IPS-11a (cell line): ENCODE measurements at regions not wholly inside any gene's neighbourhood (a gene's known extent, or its start where the extent isn't known, plus 50 kb on each side); places are given as distances from the start of the nearest gene placed in this dataset.

ENCODE experiments used
- H3K4me3 ChIP-seq: one replicate; pipeline ENCODE4 v1.5.1; 2013; ENCODE audit warnings: low read depth, low read length, control low read depth

DNA sequence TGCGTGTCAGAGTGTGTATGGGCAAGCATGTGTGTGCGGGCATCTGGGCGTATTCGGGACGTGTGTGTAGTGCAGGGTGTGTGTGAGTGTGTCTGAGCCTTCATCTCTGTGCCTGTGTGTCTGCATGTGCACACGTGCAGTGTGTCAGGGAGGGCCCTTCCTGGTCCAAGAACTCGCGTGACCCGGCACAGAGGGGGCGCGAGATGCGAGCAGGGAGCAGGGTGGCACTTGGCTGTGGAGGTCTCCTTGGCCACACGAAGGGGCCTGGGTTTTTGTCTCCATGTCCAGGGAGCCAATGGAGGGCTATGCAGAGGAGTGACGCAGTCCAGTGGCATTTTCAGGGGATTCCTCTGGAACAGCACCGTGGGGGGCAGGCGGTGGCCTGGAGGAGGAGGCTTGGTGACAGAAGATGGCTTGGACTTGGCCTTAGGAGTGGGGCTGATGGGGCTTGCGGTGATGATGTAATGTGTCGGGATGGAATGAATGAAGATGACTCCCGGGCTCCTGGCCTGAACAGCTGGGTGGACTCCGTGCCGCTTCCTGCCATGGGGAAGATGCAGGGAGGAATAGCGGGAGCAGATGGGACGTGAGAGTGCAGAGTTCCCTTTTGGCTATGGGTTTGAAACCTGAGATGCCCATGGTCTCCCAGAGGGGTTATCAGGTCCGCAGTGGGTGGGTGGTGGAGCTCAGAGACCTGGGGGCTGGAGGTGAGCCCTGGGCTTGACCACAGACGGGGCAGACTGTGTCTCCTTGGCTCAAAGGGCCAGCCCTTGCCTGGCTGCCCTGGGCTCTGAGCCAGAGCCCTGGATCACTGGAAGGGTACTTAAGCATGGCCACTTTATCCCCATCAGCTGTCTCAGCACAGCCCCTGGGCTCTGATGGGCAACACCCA, 208.3 kb downstream of the PHETA1 start:
- no peak overlapping the region for H3K4me3 ChIP-seq

DNA sequence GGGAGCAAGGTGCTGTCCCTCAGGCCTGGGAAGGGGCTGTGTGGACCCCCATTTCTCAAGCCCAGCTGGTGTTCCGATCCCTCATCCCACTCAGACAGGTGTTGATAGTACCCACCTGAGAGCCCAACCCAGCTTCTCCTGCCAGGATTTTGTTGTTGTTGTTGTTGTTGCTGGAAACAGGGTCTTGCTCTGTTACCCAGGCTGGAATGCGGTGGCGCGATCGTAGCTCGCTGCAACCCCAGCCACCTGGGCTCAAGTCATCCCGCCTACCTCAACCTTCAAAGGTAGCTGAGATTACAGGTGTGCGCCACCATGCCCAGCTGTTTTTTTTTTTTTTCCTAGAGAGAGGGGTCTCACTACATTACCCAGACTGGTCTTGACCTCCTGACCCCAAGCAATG, 209.9 kb downstream of the PHETA1 start:
- H3K4me3 ChIP-seq = no peak overlapping the region

DNA sequence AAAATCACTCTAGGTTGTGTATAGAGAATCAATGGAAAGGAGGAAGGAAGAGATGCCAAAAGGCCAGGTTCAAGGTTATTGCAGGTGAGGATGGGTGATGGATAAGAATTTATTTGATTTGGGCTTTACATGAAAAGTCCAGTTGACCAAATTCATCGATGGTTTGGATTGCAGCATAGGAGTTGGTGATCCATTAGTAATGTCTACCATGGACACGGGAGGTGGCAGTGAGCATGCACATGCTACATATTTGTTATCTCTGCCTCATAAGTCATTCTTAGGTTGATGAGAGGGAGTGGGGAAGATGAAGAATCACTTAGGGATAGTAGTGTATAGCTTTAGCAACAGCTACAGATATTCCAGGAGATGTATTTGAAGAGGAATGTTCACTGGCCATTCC, 211.4 kb downstream of the PHETA1 start:
- no peak overlapping the region for H3K4me3 ChIP-seq

DNA sequence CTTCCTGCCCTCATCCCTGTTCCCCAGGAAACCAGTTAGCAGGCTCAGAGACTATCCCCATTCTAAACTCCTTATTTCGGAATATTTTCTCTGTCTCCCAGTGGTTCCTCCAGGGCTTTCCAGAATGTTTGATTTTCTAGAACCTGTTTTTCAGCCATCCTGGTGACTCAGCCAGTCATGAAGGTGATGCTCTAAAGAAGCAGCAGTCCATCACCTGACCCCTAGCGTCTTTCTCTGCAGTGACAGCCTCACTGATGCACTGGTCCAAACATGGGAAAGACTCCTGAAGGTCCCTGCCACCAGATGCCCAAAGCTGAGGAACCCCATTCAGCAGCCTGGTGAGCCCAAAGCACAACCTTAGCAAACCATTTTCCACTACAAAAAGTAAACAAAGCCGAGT, 212.6 kb downstream of the PHETA1 start:
- no peak overlapping the region for H3K4me3 ChIP-seq

DNA sequence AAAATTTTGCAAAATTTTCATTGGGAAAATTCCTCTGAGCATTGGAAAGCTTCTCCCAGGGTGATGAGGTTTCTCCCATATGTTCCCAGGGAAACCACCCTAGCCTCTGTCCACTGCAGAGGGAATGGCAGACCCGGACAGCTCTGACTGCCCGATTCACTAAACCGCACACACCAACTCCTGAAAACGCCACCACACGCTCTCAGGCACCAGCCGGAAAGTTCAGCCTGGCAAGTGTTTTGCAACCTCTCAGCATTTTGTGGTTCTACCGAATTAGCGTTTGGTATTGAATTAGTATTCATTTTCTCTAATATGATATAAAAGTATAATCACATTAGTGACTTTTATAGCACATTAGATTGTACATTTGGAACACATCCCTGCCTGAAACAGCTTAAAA, 213.4 kb downstream of the PHETA1 start:
- H3K4me3 ChIP-seq = no peak overlapping the region

DNA sequence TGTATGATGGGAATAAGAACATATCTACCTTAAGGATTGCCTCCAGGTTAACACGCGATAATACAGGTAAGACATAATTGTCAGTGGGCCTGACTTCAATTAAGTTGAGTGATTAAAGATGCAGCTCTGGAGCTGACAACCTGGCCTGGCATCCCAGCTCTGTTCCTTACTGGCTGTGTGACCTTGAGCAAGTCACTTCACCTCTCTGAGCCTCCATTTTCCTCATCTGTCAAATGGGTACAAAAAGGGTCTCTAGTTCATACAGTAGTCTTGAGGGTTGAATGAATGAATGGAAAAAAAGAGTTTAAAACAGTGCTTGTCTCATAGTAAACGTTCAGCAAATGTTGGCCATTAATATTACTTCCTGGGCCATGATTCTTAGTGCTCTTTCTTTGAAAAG, 213.9 kb downstream of the PHETA1 start:
- H3K4me3 ChIP-seq = no peak overlapping the region

DNA sequence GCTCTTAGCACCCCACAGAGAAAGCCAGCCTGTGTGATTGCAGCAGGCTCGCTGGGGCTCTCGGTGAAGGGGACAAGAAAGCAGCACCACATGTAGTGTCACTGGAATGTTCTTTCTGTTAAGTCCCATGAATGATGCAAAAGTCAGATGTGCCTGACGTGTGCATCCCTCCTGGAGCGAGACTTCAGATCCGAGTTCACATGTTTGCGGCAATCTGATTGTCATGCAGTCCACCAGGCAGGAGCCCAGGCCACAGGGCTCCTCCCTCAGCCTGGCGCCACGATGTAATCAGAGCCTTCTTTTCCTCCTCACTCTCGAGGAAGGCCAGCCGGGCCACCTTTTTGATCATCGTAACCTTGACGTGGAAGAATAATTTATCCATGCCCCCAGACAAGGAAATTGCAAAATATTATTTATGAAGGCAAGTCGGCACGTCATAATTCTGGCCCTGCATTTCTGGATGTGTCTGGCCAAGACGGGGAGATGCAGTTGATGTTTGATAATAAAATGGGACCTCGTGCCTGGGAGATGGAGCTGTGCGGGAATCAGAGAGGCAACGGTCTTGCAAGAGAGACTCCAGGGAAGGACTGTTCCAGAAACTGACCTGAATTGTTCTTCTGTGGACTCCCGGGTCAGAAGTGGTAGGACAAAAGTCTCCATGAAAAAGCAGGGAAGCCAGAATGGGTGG, 214.6 kb downstream of the PHETA1 start:
- H3K4me3 ChIP-seq = no peak overlapping the region

DNA sequence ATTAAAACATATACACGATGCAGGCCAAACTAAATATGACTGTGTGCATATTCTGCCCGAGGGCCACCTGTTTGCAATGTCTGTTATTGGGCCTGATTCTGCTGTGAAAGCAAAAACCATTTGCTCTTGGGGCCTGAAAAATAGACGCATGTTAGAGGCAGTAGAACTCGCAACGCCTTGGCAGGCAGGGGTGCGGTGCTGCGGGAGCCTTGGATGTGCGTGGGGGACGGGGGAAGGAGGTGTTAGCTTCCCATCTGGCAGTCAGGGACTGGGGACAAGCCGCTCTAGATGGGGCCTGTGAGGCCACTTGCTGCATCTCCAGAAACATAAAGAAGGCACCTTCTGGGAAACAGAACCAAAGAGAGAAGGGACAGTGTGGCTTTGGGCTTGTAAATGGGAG, 216.3 kb downstream of the PHETA1 start:
- no peak overlapping the region for H3K4me3 ChIP-seq

DNA sequence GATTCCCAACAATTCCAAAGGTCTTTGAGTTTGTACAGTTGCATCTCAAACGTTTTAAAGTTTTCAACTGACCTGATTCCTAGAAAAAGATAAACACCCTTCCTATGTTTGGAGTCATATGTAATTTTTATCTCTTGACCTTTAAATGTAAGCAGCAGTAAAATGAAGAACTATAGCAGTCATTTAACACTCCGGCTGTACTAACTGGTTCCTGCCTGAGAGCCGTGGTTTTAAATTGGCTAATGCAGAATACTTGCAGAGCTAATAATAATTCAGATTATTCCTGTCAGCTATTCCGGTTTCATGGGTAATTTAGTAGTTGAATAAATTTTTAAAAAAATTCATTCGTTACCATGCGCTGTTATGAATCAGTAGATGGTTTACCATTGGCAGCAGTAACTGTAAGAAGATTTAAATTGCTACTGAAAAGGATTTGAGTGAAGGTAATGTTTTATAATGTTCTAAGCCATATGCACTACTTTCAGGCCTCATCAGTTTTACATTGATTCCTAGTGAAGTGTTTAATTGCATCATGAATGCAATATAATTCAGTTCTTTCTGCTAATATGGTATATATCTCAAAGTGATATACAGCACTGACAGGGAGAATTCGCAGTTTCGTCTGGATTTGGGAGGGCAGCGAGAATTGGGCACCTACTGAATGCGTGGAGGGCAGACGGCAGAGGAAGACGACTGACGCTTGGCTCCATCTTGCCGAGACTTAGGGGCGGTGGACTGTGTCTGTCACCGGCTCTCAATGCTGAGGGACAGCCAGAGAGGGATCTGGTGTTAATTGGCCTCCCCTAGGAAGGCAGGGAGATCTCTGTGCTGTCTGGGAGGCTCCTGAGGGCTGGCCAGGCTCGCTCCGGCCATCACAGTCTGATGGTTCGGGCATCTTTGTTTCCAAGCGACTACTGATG, 217.7 kb downstream of the PHETA1 start:
- H3K4me3 ChIP-seq = no peak overlapping the region

DNA sequence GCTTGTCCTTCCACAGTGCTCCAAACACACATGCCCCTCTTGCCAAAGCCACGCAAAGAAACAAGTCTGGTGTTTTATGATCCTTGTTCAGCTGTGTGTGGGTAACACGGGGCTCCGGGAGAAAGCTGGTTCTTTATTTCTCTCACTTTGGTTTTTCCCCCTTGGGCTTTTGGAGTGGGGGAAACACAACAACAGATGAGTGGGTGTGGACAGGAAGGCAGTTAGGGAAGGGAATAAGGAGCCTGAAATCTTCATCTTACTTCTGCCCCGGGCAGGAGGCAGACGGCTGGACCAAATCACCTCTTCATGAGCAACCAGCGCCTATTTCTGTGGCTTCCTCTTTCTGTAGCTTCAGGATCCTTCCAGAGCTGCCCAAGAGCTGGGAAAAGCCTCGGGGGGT, 218.5 kb downstream of the PHETA1 start:
- no peak overlapping the region for H3K4me3 ChIP-seq

DNA sequence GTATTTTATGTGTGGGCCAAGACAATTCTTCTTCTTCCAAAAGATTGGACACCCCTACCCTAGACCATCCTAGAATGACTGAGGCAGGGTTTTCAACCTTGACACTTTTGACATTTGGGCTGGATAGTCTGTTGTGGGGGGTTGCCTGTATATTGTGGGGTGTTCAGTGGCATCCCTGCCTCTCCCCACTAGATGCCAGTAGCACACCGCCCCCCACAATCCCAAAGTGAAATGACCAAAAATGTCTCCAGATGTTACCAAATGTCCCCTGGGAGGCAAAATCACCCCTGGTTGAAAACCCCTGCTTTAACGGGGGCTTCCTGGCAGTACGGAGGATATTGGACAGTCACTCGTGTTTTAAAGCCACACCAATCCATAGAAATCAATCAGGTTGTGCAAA, 219.6 kb downstream of the PHETA1 start:
- no peak overlapping the region for H3K4me3 ChIP-seq

DNA sequence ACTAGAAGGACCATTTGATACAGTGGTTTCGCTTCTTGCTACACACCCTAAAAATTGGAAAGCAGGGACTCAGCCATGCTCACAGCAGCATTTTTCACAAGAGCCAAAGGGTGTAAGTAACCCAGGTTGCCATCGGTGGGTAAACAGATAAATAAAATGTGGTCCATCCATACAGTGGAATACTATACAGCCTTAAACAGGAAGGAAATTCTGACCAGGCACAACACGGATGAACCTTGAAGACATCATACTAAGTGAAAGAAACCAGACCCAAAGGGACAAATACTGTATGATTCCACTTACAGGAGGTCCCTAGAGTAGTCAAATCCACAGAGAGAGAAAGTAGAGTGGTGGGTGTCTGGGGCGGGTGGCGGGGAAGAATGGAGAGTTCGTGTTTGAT, 220.9 kb downstream of the PHETA1 start:
- H3K4me3 ChIP-seq = no peak overlapping the region

DNA sequence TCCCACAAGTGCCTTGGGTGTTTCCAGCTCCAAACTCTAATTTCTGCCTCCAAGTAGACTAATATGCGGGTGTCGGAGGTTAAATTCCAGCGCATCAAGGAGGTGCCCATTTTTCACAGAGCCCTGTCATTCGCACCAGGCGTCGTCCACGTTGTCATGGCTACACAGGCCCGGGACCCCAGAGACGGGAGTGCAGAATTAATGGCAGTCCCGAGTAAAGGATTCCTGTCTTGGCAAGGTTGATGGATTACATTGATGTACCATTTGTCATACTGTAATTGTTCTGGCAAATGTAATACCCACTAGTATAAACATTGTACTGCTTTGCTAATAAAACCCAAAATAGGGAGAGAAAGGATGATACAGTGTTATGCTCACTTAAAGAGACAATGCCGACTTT, 222.9 kb upstream of the MYL2 start:
- no peak overlapping the region for H3K4me3 ChIP-seq

DNA sequence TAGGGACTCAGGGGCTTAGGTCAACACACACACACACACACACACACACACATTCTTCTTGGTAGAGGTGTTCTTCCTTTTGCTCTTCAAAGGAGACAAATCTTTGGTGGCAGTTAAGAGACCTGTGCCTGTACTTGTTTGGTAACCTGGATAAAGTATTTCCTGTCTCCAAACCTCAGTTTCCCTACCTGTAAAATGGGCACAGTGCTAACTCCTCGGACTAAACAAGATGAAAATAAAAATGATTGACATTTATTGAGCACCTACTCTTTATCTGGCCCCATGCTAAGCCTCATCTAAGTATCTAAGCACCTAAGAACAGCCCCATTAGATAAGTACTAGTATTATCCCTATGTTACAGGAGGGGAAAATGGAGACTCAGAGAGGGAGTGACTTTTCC, 220.8 kb upstream of the MYL2 start:
- H3K4me3 ChIP-seq = no peak overlapping the region

DNA sequence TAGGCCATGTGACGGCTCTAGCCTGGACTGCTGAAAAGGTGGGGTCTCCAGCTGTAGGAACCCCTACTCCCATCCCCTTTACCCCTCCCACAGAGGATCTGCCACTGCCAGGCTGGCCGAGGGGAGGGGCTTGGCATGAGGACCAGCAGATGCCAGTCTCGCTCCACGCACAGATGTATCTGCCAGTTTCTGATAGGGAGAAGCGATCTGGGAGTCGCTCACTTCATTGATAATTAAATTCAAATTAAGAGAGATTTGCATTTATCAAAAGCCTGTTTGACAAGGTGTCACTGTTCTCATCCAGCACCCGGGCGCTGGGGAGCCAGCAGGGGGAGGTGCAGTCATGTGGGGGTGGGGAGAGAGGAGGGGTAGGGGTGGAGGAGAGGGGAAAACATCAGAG, 217.6 kb upstream of the MYL2 start:
- H3K4me3 ChIP-seq = no peak overlapping the region

DNA sequence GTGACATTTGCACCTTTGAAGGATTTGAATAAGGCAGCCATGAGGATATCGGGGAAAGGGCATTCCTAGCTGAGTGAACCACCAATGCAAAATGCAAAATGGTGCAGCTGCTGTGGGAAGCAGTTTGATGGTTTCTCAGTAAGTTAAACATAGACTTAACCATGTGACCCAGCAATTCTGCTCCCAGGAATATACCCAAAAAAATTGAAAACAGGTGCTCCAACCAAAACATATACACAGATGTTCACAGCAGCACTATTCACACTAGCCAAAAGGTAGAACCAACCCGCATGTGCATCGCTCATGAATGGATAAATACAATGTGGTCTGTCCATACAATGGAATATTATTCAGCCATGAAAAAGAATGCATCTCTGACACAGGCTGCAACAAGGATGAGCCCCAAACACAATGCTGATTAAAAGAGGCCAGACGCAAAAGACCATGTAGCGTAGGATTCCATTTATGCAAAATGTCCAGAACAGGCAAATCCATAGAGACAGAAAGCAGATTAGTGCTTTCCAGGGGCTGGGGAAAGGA, 215.0 kb upstream of the MYL2 start:
- no peak overlapping the region for H3K4me3 ChIP-seq

DNA sequence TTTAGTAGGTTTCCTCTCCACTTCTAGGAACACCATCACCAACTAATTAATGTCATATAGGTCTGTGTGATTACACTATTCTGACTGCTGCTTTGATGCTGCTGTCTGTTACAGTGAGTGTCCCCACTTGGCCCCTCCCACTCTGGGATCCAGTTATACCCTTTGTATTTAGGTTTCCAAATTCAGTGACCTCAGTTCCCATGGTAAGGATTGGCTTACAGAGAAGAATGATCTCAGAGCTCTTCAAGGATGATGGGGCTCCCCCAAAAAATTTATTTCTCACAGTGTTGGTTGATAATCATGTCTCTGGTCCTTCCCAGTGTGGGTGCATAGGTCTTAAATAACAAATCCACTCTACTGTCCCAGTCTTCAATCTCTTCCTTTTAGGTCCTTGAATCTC, 210.0 kb upstream of the MYL2 start:
- H3K4me3 ChIP-seq = no peak overlapping the region

DNA sequence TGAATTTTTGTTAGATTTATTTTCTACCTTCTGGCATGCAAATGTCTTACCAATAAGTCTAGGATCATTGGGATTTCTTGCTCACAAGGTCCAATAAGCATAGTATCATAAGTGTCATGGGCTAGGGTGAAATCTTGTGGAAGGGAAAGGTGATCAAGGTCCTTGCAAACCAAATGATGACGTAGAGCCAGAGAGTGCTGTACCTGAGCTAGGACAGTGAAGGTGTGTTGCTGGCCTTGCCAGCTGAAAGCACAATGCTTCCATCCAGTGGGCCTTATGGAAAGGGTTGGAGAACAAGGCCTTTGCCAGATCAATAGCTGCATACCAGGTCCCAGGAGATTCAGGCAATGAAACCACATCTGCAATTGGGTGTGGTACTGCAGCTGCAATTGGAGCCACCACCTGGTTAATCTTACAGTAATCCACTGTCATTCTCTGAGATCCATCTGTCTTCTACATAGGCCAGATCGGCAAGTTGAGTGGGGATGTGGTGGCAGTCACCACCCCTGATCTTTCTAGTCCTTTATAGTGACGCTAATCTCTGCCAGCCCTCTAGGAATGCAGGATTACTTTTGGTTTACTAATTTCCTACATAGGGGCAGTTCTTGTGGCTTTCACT, 208.9 kb upstream of the MYL2 start:
- H3K4me3 ChIP-seq = no peak overlapping the region

DNA sequence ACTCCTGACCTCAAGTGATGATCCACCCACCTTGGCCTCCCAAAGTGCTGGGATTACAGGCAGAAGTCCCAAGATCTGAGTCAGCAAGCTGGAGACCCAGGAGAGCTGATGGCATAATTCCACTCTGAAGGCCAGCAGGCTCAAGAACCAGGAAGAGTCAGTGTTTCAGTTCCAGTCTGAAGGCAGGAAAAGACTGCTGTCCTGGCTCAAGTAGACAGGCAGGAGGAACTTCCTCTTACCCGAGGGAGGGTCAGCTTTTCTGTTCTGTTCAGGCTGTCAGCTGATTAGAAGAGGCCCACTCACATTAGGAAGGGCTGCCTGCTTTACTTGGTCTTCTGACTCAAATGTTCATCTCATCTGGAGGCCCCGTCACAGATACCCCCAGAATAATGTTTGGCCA, 206.0 kb upstream of the MYL2 start:
- no peak overlapping the region for H3K4me3 ChIP-seq

DNA sequence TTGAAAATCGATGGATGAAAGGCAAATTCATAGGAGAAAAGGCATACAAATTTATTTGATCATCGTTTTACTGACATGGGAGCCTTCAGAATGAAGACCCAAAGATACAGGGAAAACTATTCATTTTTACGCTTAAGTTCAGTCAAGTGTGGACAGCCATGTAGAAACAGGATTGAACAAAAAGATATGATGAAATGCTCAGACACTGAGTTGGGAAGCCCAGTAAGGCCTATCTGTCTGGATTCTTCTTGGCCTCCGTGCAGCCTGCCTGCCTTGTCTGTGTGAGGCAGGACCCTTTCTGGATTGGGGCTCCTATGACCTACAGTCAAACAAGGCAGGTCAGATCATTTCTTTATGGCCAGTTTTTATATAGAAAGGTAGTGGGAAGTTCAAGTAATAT, 203.8 kb upstream of the MYL2 start:
- H3K4me3 ChIP-seq = no peak overlapping the region

DNA sequence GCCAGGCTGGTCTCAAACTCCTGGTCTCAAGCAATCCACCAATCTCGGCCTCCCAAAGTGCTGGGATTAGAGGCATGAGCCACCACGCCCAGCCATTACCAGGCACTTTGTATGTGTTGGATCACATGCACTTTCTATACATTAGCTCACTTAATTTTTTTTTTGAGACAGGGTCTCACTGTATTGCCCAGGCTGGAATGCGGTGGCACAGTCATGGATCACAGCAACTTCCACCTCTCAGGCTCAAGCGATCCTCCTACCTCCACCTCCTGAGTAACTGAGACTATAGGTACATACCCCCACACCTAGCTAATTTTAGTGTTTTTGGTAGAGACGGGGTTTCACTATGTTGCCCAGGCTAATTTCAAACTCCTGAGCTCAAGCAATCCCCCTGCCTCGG, 203.0 kb upstream of the MYL2 start:
- H3K4me3 ChIP-seq = no peak overlapping the region
